HEK293 (cell line): ENCODE measurements at regions not wholly inside any gene's neighbourhood (a gene's known extent, or its start where the extent isn't known, plus 50 kb on each side); places are given as distances from the start of the nearest gene placed in this dataset.

Experiments used
- CTCF ChIA-PET: fragments of 350-600 bp; formaldehyde crosslinking; extraction: SDS; loops from one replicate; lab custom pipeline; 2021; ENCODE audit warnings: antibody characterized with exemption; lab: Yijun Ruan, JAX
- POLR2A ChIA-PET: fragments of 300-600 bp; formaldehyde crosslinking; extraction: SDS; loops from one replicate; lab custom pipeline; 2020; ENCODE audit warnings: antibody characterized with exemption, inconsistent platforms; lab: Yijun Ruan, JAX
- H3K27ac ChIP-seq: fragments of 200-500 bp; sonication (Bioruptor generic); 2 replicates; pipeline ENCODE4 v1.5.1; 2014; ENCODE audit warnings: low read depth, low read length, control low read depth, inconsistent platforms; ENCODE audit errors: extremely low read depth
- H3K36me3 ChIP-seq, 2 experiments: fragments of 200-500 bp in 1 of 2; sonication (Bioruptor generic) in 1 of 2; 1 replicate in 1 of 2; 2 replicates in 1 of 2; pipeline ENCODE4 v1.5.1; 2014 to 2017; ENCODE audit warnings: inconsistent platforms in 2 of 2, low read length in 2 of 2; ENCODE audit not compliant: control insufficient read depth in 2 of 2, insufficient read depth in 1 of 2
- H3K4me1 ChIP-seq: fragments of 200-500 bp; sonication (Bioruptor generic); 2 replicates; pipeline ENCODE4 v1.5.1; 2014; ENCODE audit warnings: mild to moderate bottlenecking, low read length, inconsistent platforms; ENCODE audit not compliant: control insufficient read depth, insufficient read depth
- H3K4me3 ChIP-seq: 2 replicates; pipeline ENCODE4 v1.5.1; 2011; ENCODE audit warnings: low read depth, mild to moderate bottlenecking, control low read depth, low read length, moderate library complexity
- H3K9me3 ChIP-seq: fragments of 200-500 bp; sonication (Bioruptor generic); 2 replicates; pipeline ENCODE4 v1.5.1; 2014; ENCODE audit warnings: low read depth, low read length, inconsistent platforms; ENCODE audit not compliant: control insufficient read depth, insufficient read depth
- AEBP2 ChIP-seq: fragments of 450-650 bp; formaldehyde crosslinking; IDR thresholded peaks from 2 replicates; pipeline ENCODE4 v1.5.1; 2016; ENCODE audit warnings: missing biosample characterization, missing genetic modification characterization, borderline replicate concordance
- EGR2 ChIP-seq: fragments of 450-650 bp; formaldehyde crosslinking; IDR thresholded peaks from 2 replicates; pipeline ENCODE4 v1.5.1; 2016; ENCODE audit warnings: low read depth, missing biosample characterization, missing genetic modification characterization
- GLIS1 ChIP-seq: fragments of 450-650 bp; formaldehyde crosslinking; IDR thresholded peaks from 2 replicates; pipeline ENCODE4 v1.5.1; 2016; ENCODE audit warnings: missing biosample characterization, missing genetic modification characterization
- HIC1 ChIP-seq: fragments of 450-650 bp; formaldehyde crosslinking; IDR thresholded peaks from 2 replicates; pipeline ENCODE4 v1.5.1; 2016; ENCODE audit warnings: missing biosample characterization, missing genetic modification characterization
- HOXA7 ChIP-seq: sonication (generic); formaldehyde crosslinking; IDR thresholded peaks from 2 replicates; pipeline ENCODE4 v1.8.1; 2022; ENCODE audit warnings: missing genetic modification reagents, borderline replicate concordance
- KLF1 ChIP-seq: fragments of 450-650 bp; formaldehyde crosslinking; IDR thresholded peaks from 2 replicates; pipeline ENCODE4 v1.5.1; 2016; ENCODE audit warnings: missing biosample characterization, missing genetic modification characterization
- MYNN ChIP-seq: fragments of 450-650 bp; formaldehyde crosslinking; IDR thresholded peaks from 2 replicates; pipeline ENCODE4 v1.5.1; 2016; ENCODE audit warnings: missing biosample characterization, missing genetic modification characterization, borderline replicate concordance
- PRDM10 ChIP-seq: fragments of 450-650 bp; formaldehyde crosslinking; IDR thresholded peaks from 2 replicates; pipeline ENCODE4 v1.5.1; 2016; ENCODE audit warnings: missing biosample characterization, missing genetic modification characterization
- PRDM6 ChIP-seq: fragments of 450-650 bp; formaldehyde crosslinking; IDR thresholded peaks from 2 replicates; pipeline ENCODE4 v1.5.1; 2017; ENCODE audit warnings: missing biosample characterization, missing genetic modification characterization
- TRIM28 ChIP-seq: IDR thresholded peaks from 2 replicates; pipeline ENCODE4 v1.6.1; 2011; ENCODE audit warnings: low read length, control low read depth, borderline replicate concordance
- ZBTB17 ChIP-seq: fragments of 450-650 bp; formaldehyde crosslinking; IDR thresholded peaks from 2 replicates; pipeline ENCODE4 v1.5.1; 2016; ENCODE audit warnings: missing biosample characterization, missing genetic modification characterization
- ZNF112 ChIP-seq: fragments of 450-650 bp; formaldehyde crosslinking; IDR thresholded peaks from 2 replicates; pipeline ENCODE4 v1.5.0; 2017; ENCODE audit warnings: missing biosample characterization, missing genetic modification characterization
- ZNF132 ChIP-seq: fragments of 450-650 bp; formaldehyde crosslinking; IDR thresholded peaks from 2 replicates; pipeline ENCODE4 v1.5.1; 2017; ENCODE audit warnings: missing biosample characterization, missing genetic modification characterization, borderline replicate concordance
- ZNF324 ChIP-seq: fragments of 450-650 bp; formaldehyde crosslinking; IDR thresholded peaks from 2 replicates; pipeline ENCODE4 v1.5.1; 2016; ENCODE audit warnings: missing biosample characterization, missing genetic modification characterization
- ZNF350 ChIP-seq: fragments of 450-650 bp; formaldehyde crosslinking; IDR thresholded peaks from 2 replicates; pipeline ENCODE4 v1.5.0; 2017; ENCODE audit warnings: missing biosample characterization, mild to moderate bottlenecking, missing genetic modification characterization
- ZNF362 ChIP-seq: fragments of 450-650 bp; formaldehyde crosslinking; IDR thresholded peaks from 2 replicates; pipeline ENCODE4 v1.5.1; 2016; ENCODE audit warnings: missing biosample characterization, missing genetic modification characterization
- ZNF366 ChIP-seq: fragments of 450-650 bp; formaldehyde crosslinking; conservative IDR thresholded peaks from 2 replicates; pipeline ENCODE4 v1.5.1; 2016; ENCODE audit warnings: missing biosample characterization, missing genetic modification characterization
- ZNF473 ChIP-seq: fragments of 450-650 bp; formaldehyde crosslinking; IDR thresholded peaks from 2 replicates; pipeline ENCODE4 v1.5.1; 2017; ENCODE audit warnings: missing biosample characterization, missing genetic modification characterization
- ZNF48 ChIP-seq: fragments of 450-650 bp; formaldehyde crosslinking; IDR thresholded peaks from 2 replicates; pipeline ENCODE4 v1.5.1; 2016; ENCODE audit warnings: missing biosample characterization, missing genetic modification characterization
- ZNF510 ChIP-seq: fragments of 450-650 bp; formaldehyde crosslinking; IDR thresholded peaks from 2 replicates; pipeline ENCODE4 v1.5.1; 2018; ENCODE audit warnings: mild to moderate bottlenecking, missing genetic modification characterization, missing biosample characterization; ENCODE audit not compliant: insufficient replicate concordance
- ZNF670 ChIP-seq: fragments of 450-650 bp; formaldehyde crosslinking; IDR thresholded peaks from 2 replicates; pipeline ENCODE4 v1.5.1; 2016; ENCODE audit warnings: missing biosample characterization, missing genetic modification characterization, low read depth
- ZNF677 ChIP-seq: fragments of 450-650 bp; IDR thresholded peaks from 2 replicates; pipeline ENCODE4 v1.5.0; 2018; ENCODE audit warnings: missing biosample characterization, mild to moderate bottlenecking, missing genetic modification characterization, moderate library complexity
- ZNF837 ChIP-seq: fragments of 450-650 bp; formaldehyde crosslinking; IDR thresholded peaks from 2 replicates; pipeline ENCODE4 v1.5.1; 2016; ENCODE audit warnings: missing biosample characterization, missing genetic modification characterization

- ChIA-PET POLR2A (no interaction called here), CTCF (no interaction called here)
- Histone ChIP-seq H3K9me3 (no peaks in the 10 kb centered on the region), H3K36me3 (no peaks in the 10 kb centered on the region), H3K4me1 (no peaks in the 10 kb centered on the region), H3K4me3 (no peak overlapping the region), H3K27ac (no peak overlapping the region)
- TF ChIP-seq ZNF362 (tag by site-specific recombination): no peak
- no peak for TF ChIP-seq MYNN (tag by site-specific recombination)
- no peak for TF ChIP-seq ZNF350 (tag by site-specific recombination)
- no peak for TF ChIP-seq ZNF837 (tag by site-specific recombination)
- TF ChIP-seq ZNF324 (tag by site-specific recombination): no peak
- no peak for TF ChIP-seq PRDM6
- no peak for TF ChIP-seq ZNF510
- TF ChIP-seq TRIM28: no peak
- no peak for TF ChIP-seq KLF1 (tag by site-specific recombination)
- no peak for TF ChIP-seq ZNF677 (tag by site-specific recombination)
Measured at GRCh38 chr3:168546707-168547106, 451.0 kb upstream of the GOLIM4 start.

GRCh38 chr3:168545591-168545990 lies 449.9 kb upstream of the GOLIM4 start:
- POLR2A ChIA-PET: no interaction called here
- Histone ChIP-seq H3K9me3 (no peaks in the 10 kb centered on the region), H3K27ac (no peak overlapping the region), H3K4me1 (no peaks in the 10 kb centered on the region), H3K36me3 (no peaks in the 10 kb centered on the region), H3K4me3 (no peak overlapping the region)
- TF ChIP-seq HOXA7: no peak
- no peak for TF ChIP-seq GLIS1 (tag by site-specific recombination)
- TF ChIP-seq ZNF473 (tag by site-specific recombination): no peak
- peak; percentile 56 for TF ChIP-seq PRDM10 (tag by site-specific recombination)
- no peak for TF ChIP-seq AEBP2
- no peak for TF ChIP-seq ZNF112
- no peak for TF ChIP-seq ZNF48
- TF ChIP-seq ZNF670: no peak
- TF ChIP-seq ZNF366 (tag by site-specific recombination): no peak
- TF ChIP-seq ZNF132 (tag by site-specific recombination): no peak
- TF ChIP-seq EGR2 (tag by site-specific recombination): no peak
- no peak for TF ChIP-seq ZNF324 (tag by site-specific recombination)
- no peak for TF ChIP-seq HIC1 (tag by site-specific recombination)
- peak; percentile 73 for TF ChIP-seq ZBTB17 (tag by site-specific recombination)
- CTCF ChIA-PET: no interaction called here
